OCI-LY7 (cell line): ENCODE measurements at regions not wholly inside any gene's neighbourhood (a gene's known extent, or its start where the extent isn't known, plus 50 kb on each side); places are given as distances from the start of the nearest gene placed in this dataset.

Experiments used
- EZH2phosphoT487 ChIP-seq: fragments of 200-600 bp; sonication (generic); IDR thresholded peaks from 2 replicates; pipeline ENCODE4 v1.6.1; 2018; ENCODE audit warnings: low read depth, borderline replicate concordance, mild to moderate bottlenecking, mixed run types, antibody characterized with exemption, low read length, moderate library complexity, mixed read lengths
- TF ChIP-seq, protein P1 (sequence below): fragments of 200-600 bp; sonication (generic); conservative IDR thresholded peaks from 2 replicates; pipeline ENCODE4 v1.5.1; 2014; ENCODE audit warnings: mild to moderate bottlenecking, antibody characterized with exemption, low read length, moderate library complexity, mixed read lengths

DNA sequence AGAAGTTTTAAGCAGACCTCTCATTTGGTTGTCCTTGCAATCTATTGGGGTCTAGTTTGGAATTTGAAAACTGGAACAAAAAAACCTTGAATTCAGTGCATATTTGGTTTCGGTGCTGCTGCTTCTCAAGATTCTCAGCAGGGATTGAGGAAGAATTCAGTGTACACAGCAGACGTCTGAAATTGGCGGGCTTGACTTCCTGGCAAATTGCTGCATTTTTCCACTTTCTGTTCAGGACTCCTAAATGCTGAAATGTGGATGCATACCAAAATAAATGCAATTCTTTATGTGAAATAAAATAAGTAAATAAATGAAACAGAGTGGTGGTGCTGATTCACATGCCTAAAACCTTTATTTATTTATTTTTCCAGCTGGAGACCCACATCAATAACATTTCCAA, 332.4 kb upstream of the KYNU start:
- TF ChIP-seq, protein P1, sequence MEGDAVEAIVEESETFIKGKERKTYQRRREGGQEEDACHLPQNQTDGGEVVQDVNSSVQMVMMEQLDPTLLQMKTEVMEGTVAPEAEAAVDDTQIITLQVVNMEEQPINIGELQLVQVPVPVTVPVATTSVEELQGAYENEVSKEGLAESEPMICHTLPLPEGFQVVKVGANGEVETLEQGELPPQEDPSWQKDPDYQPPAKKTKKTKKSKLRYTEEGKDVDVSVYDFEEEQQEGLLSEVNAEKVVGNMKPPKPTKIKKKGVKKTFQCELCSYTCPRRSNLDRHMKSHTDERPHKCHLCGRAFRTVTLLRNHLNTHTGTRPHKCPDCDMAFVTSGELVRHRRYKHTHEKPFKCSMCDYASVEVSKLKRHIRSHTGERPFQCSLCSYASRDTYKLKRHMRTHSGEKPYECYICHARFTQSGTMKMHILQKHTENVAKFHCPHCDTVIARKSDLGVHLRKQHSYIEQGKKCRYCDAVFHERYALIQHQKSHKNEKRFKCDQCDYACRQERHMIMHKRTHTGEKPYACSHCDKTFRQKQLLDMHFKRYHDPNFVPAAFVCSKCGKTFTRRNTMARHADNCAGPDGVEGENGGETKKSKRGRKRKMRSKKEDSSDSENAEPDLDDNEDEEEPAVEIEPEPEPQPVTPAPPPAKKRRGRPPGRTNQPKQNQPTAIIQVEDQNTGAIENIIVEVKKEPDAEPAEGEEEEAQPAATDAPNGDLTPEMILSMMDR, result no peak
- no peak for TF ChIP-seq EZH2phosphoT487
